IPS-20b (cell line): ENCODE measurements at regions not wholly inside any gene's neighbourhood (a gene's known extent, or its start where the extent isn't known, plus 50 kb on each side); places are given as distances from the start of the nearest gene placed in this dataset.

ENCODE experiments used
- H3K27ac ChIP-seq: one replicate; pipeline ENCODE4 v1.5.1; 2013; ENCODE audit warnings: low read length
- H3K27me3 ChIP-seq: 2 replicates; pipeline ENCODE4 v1.6.1; 2013; ENCODE audit warnings: mild to moderate bottlenecking, low read length, inconsistent platforms; ENCODE audit not compliant: insufficient read depth
- H3K36me3 ChIP-seq: 2 replicates; pipeline ENCODE4 v1.6.1; 2013; ENCODE audit warnings: low read depth, mild to moderate bottlenecking, inconsistent platforms, low read length, moderate library complexity; ENCODE audit not compliant: insufficient read depth
- H3K4me1 ChIP-seq: 2 replicates; pipeline ENCODE4 v1.6.1; 2013; ENCODE audit warnings: mild to moderate bottlenecking, control low read depth, inconsistent platforms, low read length, moderate library complexity; ENCODE audit not compliant: insufficient read depth
- H3K4me3 ChIP-seq: 2 replicates; pipeline ENCODE4 v1.5.1; 2013; ENCODE audit warnings: mild to moderate bottlenecking, low read length, inconsistent platforms
- H3K9ac ChIP-seq: 2 replicates; pipeline ENCODE4 v1.6.1; 2013; ENCODE audit warnings: low read depth, mild to moderate bottlenecking, inconsistent platforms, low read length, moderate library complexity
- H3K9me3 ChIP-seq: 2 replicates; pipeline ENCODE4 v1.6.1; 2013; ENCODE audit warnings: mild to moderate bottlenecking, low read depth, low read length, inconsistent platforms; ENCODE audit not compliant: insufficient read depth

- Histone ChIP-seq H3K4me3 (no peak overlapping the region), H3K36me3 (no peaks in the 10 kb centered on the region), H3K4me1 (peaks cover 5% of the 10 kb centered on the region; the same call in 1 of the 2 replicates), H3K9me3 (no peaks in the 10 kb centered on the region), H3K27ac (no peak overlapping the region), H3K9ac (no peak overlapping the region), H3K27me3 (no peaks in the 10 kb centered on the region)
Observed at GRCh38 chr14:101364503-101365328, 196.6 kb upstream of the DIO3 start.

GRCh38 chr14:101365329-101366158 lies 195.8 kb upstream of the DIO3 start:
- H3K9ac ChIP-seq: no peak overlapping the region
- no peak overlapping the region for H3K27ac ChIP-seq
- H3K9me3 ChIP-seq: no peaks in the 10 kb centered on the region
- peaks cover 5% of the 10 kb centered on the region; the same call in 1 of the 2 replicates for H3K4me1 ChIP-seq
- no peaks in the 10 kb centered on the region for H3K36me3 ChIP-seq
- no peaks in the 10 kb centered on the region for H3K27me3 ChIP-seq
- H3K4me3 ChIP-seq: no peak overlapping the region

- Histone ChIP-seq H3K4me3 (no peak overlapping the region), H3K27ac (no peak overlapping the region), H3K9me3 (no peaks in the 10 kb centered on the region), H3K9ac (no peak overlapping the region), H3K27me3 (no peaks in the 10 kb centered on the region), H3K4me1 (peaks cover 5% of the 10 kb centered on the region; the same call in 1 of the 2 replicates), H3K36me3 (no peaks in the 10 kb centered on the region)
Observed at GRCh38 chr14:101367421-101368261, 193.7 kb upstream of the DIO3 start.

- Histone ChIP-seq H3K27ac (no peak overlapping the region), H3K9ac (no peak overlapping the region), H3K36me3 (no peaks in the 10 kb centered on the region), H3K4me3 (no peak overlapping the region), H3K4me1 (peaks cover 5% of the 10 kb centered on the region; the same call in 1 of the 2 replicates), H3K27me3 (no peaks in the 10 kb centered on the region; the same call in 1 of the 2 replicates), H3K9me3 (no peaks in the 10 kb centered on the region)
Observed at GRCh38 chr14:101368629-101369028, 192.7 kb upstream of the DIO3 start.

GRCh38 chr14:101369194-101369915 lies 191.9 kb upstream of the DIO3 start:
- H3K27me3 ChIP-seq: no peaks in the 10 kb centered on the region; the same call in 1 of the 2 replicates
- no peaks in the 10 kb centered on the region for H3K36me3 ChIP-seq
- no peak overlapping the region for H3K27ac ChIP-seq
- H3K9me3 ChIP-seq: no peaks in the 10 kb centered on the region
- H3K9ac ChIP-seq: no peak overlapping the region
- peaks cover 5% of the 10 kb centered on the region; the same call in 1 of the 2 replicates for H3K4me1 ChIP-seq
- H3K4me3 ChIP-seq: no peak overlapping the region

GRCh38 chr14:101369916-101370592 lies 191.2 kb upstream of the DIO3 start:
- H3K36me3 ChIP-seq: no peaks in the 10 kb centered on the region
- H3K27ac ChIP-seq: no peak overlapping the region
- no peak overlapping the region for H3K4me3 ChIP-seq
- no peaks in the 10 kb centered on the region; the same call in 1 of the 2 replicates for H3K27me3 ChIP-seq
- H3K4me1 ChIP-seq: peaks cover 5% of the 10 kb centered on the region; the same call in 1 of the 2 replicates
- H3K9me3 ChIP-seq: no peaks in the 10 kb centered on the region
- no peak overlapping the region for H3K9ac ChIP-seq

- peaks cover 5% of the 10 kb centered on the region; the same call in 1 of the 2 replicates for H3K4me1 ChIP-seq
- H3K9ac ChIP-seq: no peak overlapping the region
- H3K27me3 ChIP-seq: no peaks in the 10 kb centered on the region; the same call in 1 of the 2 replicates
- H3K9me3 ChIP-seq: no peaks in the 10 kb centered on the region
- no peak overlapping the region for H3K4me3 ChIP-seq
- no peak overlapping the region for H3K27ac ChIP-seq
- no peaks in the 10 kb centered on the region for H3K36me3 ChIP-seq
Observed at GRCh38 chr14:101370593-101371569, 190.4 kb upstream of the DIO3 start.

GRCh38 chr14:101371799-101372793 lies 189.2 kb upstream of the DIO3 start:
- Histone ChIP-seq H3K9me3 (no peaks in the 10 kb centered on the region), H3K36me3 (no peaks in the 10 kb centered on the region), H3K27ac (no peak overlapping the region), H3K27me3 (no peaks in the 10 kb centered on the region; the same call in 1 of the 2 replicates), H3K4me3 (no peak overlapping the region), H3K9ac (no peak overlapping the region), H3K4me1 (peaks cover 5% of the 10 kb centered on the region; the same call in 1 of the 2 replicates)
